GM12878 (cell line): ENCODE measurements at regions not wholly inside any gene's neighbourhood (a gene's known extent, or its start where the extent isn't known, plus 50 kb on each side); places are given as distances from the start of the nearest gene placed in this dataset.

Source experiments
- ATAC-seq: fragments of 200-7000 bp; cut with Tn5 transposase; 3 replicates; pipeline ENCODE4 v1.9.1; 2020; ENCODE audit warnings: mild to moderate bottlenecking, moderate library complexity
- BruUV-seq: library from RNA; stranded (reverse); fragments of 400-500 nt; replicated peaks from 2 replicates; lab custom pipeline; 2021; lab: Mats Ljungman, UMichigan
- CTCF ChIA-PET: fragments of 300-600 bp; sonication (Branson Sonifier 250); formaldehyde crosslinking; extraction: SDS; loops from one replicate; lab custom pipeline; 2021; ENCODE audit warnings: inconsistent platforms; lab: Yijun Ruan, JAX
- POLR2A ChIA-PET: fragments of 350-600 bp; formaldehyde crosslinking; extraction: SDS; loops from one replicate; lab custom pipeline; 2021; ENCODE audit warnings: inconsistent platforms; lab: Charles Lee
- RAD21 ChIA-PET: fragments of 300-600 bp; sonication (Branson Sonifier 250); formaldehyde crosslinking; loops from one replicate; lab custom pipeline; 2023; ENCODE audit warnings: antibody characterized with exemption; ENCODE audit not compliant: unreplicated experiment; lab: Charles Lee
- SMC1A ChIA-PET: fragments of 300-600 bp; sonication (Branson Sonifier 250); formaldehyde crosslinking; loops from one replicate; lab custom pipeline; 2023; ENCODE audit not compliant: unreplicated experiment, uncharacterized antibody; lab: Charles Lee
- DNase-seq: peaks from one replicate; pipeline ENCODE4 v3.0.0-alpha.2; 2011; ENCODE audit warnings: low read depth, low spot score
- FAIRE-seq: peaks from 3 replicates; lab custom pipeline; 2011; peaks lifted over from hg19 to GRCh38; lab: Jason Lieb, UNC
- H2AFZ ChIP-seq: 2 replicates; pipeline ENCODE4 v1.6.0; 2011; ENCODE audit warnings: low read depth, low read length, control low read depth; ENCODE audit not compliant: control insufficient read depth
- H3K27ac ChIP-seq: 2 replicates; pipeline ENCODE4 v1.5.1; 2011; ENCODE audit warnings: control low read depth; ENCODE audit not compliant: control insufficient read depth, insufficient read depth
- H3K27me3 ChIP-seq, 2 experiments: replicated peaks in 1 of 2; 2 replicates each; pipeline versions ENCODE4 v1.6.0 to v1.6.1; 2011; ENCODE audit warnings: low read length in 1 of 2; ENCODE audit not compliant: control insufficient read depth in 2 of 2, insufficient read depth in 2 of 2
- H3K36me3 ChIP-seq, 2 experiments: 2 replicates each; pipeline ENCODE4 v1.5.1; 2011; ENCODE audit warnings: low read length in 1 of 2; ENCODE audit not compliant: control insufficient read depth in 2 of 2, insufficient read depth in 2 of 2
- H3K4me1 ChIP-seq: 2 replicates; pipeline ENCODE4 v1.6.1; 2011; ENCODE audit warnings: mild to moderate bottlenecking, low read length, moderate library complexity, mixed read lengths; ENCODE audit not compliant: control insufficient read depth, insufficient read depth
- H3K4me2 ChIP-seq: 2 replicates; pipeline ENCODE4 v1.6.0; 2011; ENCODE audit warnings: control low read depth; ENCODE audit not compliant: control insufficient read depth, insufficient read depth
- H3K4me3 ChIP-seq: fragments of 200-600 bp; sonication (generic); 2 replicates; pipeline ENCODE4 v1.5.1; 2016
- H3K79me2 ChIP-seq: 2 replicates; pipeline ENCODE4 v1.6.0; 2011; ENCODE audit warnings: low read length; ENCODE audit not compliant: control insufficient read depth, insufficient read depth
- H3K9ac ChIP-seq: 2 replicates; pipeline ENCODE4 v1.8.0; 2011; ENCODE audit warnings: low read length, control low read depth, mixed read lengths; ENCODE audit not compliant: control insufficient read depth, insufficient read depth
- H3K9me3 ChIP-seq: replicated peaks from 3 replicates; pipeline ENCODE4 v1.5.1; 2011; ENCODE audit warnings: mild to moderate bottlenecking, low read length; ENCODE audit not compliant: control insufficient read depth, insufficient read depth
- H4K20me1 ChIP-seq: 2 replicates; pipeline ENCODE4 v1.6.0; 2011; ENCODE audit not compliant: control insufficient read depth, insufficient read depth
- CBFB ChIP-seq: IDR thresholded peaks from 2 replicates; pipeline ENCODE4 v1.6.1; 2016; ENCODE audit warnings: antibody characterized with exemption, low read depth
- CHD2 ChIP-seq: IDR thresholded peaks from 2 replicates; pipeline ENCODE4 v1.6.1; 2011; ENCODE audit warnings: low read depth, low read length, improper control_type of control experiment, borderline replicate concordance
- CTCF ChIP-seq, 3 experiments: IDR thresholded peaks in 2 of 3; conservative IDR thresholded peaks in 1 of 3; 2 replicates each; pipeline ENCODE4 v1.5.1; 2011; ENCODE audit warnings: low read depth in 3 of 3, low read length in 3 of 3, mild to moderate bottlenecking in 3 of 3, control low read depth in 2 of 3, moderate library complexity in 2 of 3, inconsistent platforms in 1 of 3, mixed read lengths in 1 of 3; ENCODE audit not compliant: control insufficient read depth in 2 of 3, insufficient read depth in 1 of 3; ENCODE audit errors: extremely low read depth in 1 of 3
- E2F8 ChIP-seq: fragments of 450-650 bp; IDR thresholded peaks from 2 replicates; pipeline ENCODE4 v1.6.1; 2018; ENCODE audit warnings: mild to moderate bottlenecking, low read depth, moderate library complexity; ENCODE audit not compliant: partially characterized antibody
- MYC ChIP-seq: IDR thresholded peaks from 2 replicates; pipeline ENCODE4 v1.6.1; 2011; ENCODE audit warnings: mild to moderate bottlenecking, low read length, moderate library complexity, inconsistent platforms; ENCODE audit not compliant: insufficient read depth, insufficient replicate concordance, insufficient read length, severe bottlenecking
- NFIC ChIP-seq: IDR thresholded peaks from 2 replicates; pipeline ENCODE4 v1.6.1; 2012; ENCODE audit warnings: low read depth, mild to moderate bottlenecking, inconsistent platforms, low read length, moderate library complexity
- PAX5 ChIP-seq: IDR thresholded peaks from 2 replicates; pipeline ENCODE4 v1.6.1; 2011; ENCODE audit warnings: low read depth, low read length, borderline replicate concordance
- PML ChIP-seq: IDR thresholded peaks from 2 replicates; pipeline ENCODE4 v1.6.1; 2012; ENCODE audit warnings: low read length, inconsistent platforms
- SIX5 ChIP-seq: IDR thresholded peaks from 2 replicates; pipeline ENCODE4 v1.6.1; 2011; ENCODE audit warnings: mild to moderate bottlenecking, low read depth, low read length, moderate library complexity; ENCODE audit not compliant: severe bottlenecking
- SMC3 ChIP-seq: IDR thresholded peaks from 2 replicates; pipeline ENCODE4 v1.6.1; 2011; ENCODE audit warnings: low read length, improper control_type of control experiment, borderline replicate concordance
- SREBF1 ChIP-seq: IDR thresholded peaks from 2 replicates; pipeline ENCODE4 v1.6.1; 2012; ENCODE audit warnings: mild to moderate bottlenecking, low read length
- TARDBP ChIP-seq: IDR thresholded peaks from 2 replicates; pipeline ENCODE4 v1.6.1; 2016; ENCODE audit warnings: borderline replicate concordance
- YY1 ChIP-seq: IDR thresholded peaks from 2 replicates; pipeline ENCODE4 v1.6.1; 2011; ENCODE audit warnings: low read depth, mild to moderate bottlenecking, low read length
- ZBTB33 ChIP-seq: fragments of 450-650 bp; IDR thresholded peaks from 2 replicates; pipeline ENCODE4 v1.6.1; 2017; ENCODE audit warnings: mild to moderate bottlenecking
- WGBS: methylation state at CpG from one replicate; pipeline ENCODE4 v1.1.6; 2016; ENCODE audit warnings: low lambda C conversion rate; ENCODE audit not compliant: insufficient replicate concordance, insufficient coverage; ENCODE audit errors: missing lambda C conversion rate; 5-methylcytosine and 5-hydroxymethylcytosine counted together
- in situ Hi-C: fragments of 300-500 bp; cut with MboI; formaldehyde crosslinking; loops from 9 replicates; pipeline ENCODE4 v1.14.3; 2018; ENCODE audit warnings: mixed read lengths
- intact Hi-C: fragments of 100-400 bp; cut with micrococcal nuclease; formaldehyde crosslinking; loops from one replicate; pipeline ENCODE4 v1.14.2; 2022; ENCODE audit not compliant: unreplicated experiment
- TF ChIP-seq, protein P1 (sequence below): fragments of 450-650 bp; IDR thresholded peaks from 2 replicates; pipeline ENCODE4 v1.6.1; 2014; ENCODE audit warnings: mild to moderate bottlenecking

DNA sequence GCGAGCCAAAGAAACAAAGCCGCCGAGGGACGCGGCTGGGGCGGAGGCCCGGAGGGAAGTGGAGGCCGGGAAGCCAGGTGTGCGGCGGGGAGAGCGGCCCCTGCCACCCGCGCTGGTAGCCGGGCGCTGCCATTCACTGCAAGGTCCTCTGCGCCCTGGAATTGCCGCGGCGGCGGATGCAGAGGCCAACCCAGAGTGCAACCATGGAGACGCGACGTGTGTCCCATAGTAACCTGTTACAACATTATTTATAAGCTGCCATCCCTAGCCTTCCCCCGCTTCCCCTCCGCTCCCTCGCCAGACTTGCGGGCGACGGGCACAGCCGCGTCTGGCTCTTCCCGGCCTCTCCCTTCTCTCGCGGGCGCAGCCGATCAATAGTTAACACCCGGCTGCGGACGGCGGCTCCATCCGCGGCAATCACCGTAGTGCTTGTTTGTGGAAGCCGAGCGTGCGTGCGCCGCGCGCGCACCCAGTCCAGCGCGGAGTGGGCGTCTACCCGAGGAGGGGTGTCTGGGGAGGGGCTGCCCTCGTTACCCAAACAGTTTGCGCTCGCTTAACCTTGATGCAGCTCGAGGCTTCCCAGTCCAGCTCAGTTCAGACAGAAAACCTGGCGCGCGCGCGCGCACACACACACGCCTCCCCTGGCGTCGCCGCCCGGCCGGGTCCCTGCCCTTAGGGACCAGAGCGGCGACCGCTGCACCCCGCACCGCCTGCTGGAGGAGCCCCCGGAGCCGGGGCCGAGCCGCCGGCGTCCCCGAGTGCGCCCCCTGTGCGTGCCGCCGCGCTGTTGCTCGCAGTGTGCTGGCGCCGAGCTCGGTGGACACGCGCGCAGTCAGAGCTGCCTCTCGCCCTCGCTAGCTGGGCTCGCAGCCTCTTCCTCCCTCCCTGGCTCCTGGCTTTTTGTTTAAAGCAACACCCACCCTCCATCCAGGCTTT is 165.4 kb upstream of the DPP6 start:
- WGBS, result 75% methylated on average over 71 of the region's 98 CpGs
- ChIA-PET POLR2A (no interaction called here), CTCF (no interaction called here), SMC1A (no interaction called here), RAD21 (no interaction called here)
- intact Hi-C loops, result no loop called here
- no peak overlapping the region for H3K4me3 ChIP-seq
- ATAC-seq, result no peak
- no peak for TF ChIP-seq SMC3
- no peak for TF ChIP-seq PML
- no peak for TF ChIP-seq MYC
- no peak for TF ChIP-seq YY1
- no peak for TF ChIP-seq CBFB
- no peak for TF ChIP-seq NFIC
- TF ChIP-seq E2F8, result no peak
- TF ChIP-seq, protein P1, sequence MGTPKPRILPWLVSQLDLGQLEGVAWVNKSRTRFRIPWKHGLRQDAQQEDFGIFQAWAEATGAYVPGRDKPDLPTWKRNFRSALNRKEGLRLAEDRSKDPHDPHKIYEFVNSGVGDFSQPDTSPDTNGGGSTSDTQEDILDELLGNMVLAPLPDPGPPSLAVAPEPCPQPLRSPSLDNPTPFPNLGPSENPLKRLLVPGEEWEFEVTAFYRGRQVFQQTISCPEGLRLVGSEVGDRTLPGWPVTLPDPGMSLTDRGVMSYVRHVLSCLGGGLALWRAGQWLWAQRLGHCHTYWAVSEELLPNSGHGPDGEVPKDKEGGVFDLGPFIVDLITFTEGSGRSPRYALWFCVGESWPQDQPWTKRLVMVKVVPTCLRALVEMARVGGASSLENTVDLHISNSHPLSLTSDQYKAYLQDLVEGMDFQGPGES, result no peak
- TF ChIP-seq TARDBP, result no peak
- no peak for TF ChIP-seq CHD2
- TF ChIP-seq SREBF1, result no peak
- TF ChIP-seq CTCF (IDR thresholded peaks at IDR 0.05 in 2 of 3, conservative IDR thresholded peaks at IDR 0.05 in 1 of 3; ENCODE audit: control insufficient read depth in 2 of 3, extremely low read depth in 1 of 3, insufficient read depth in 1 of 3, low read depth in 3 of 3, low read length in 3 of 3), result no peak
- no peak for TF ChIP-seq ZBTB33
- TF ChIP-seq PAX5, result no peak
- TF ChIP-seq SIX5, result no peak
- TF ChIP-seq, all 136 proteins: peak for 0
- Histone ChIP-seq H3K9me3 (no peaks in the 10 kb centered on the region; the same call in 2 of the 3 replicates), H3K27me3 (no peaks in the 10 kb centered on the region), H3K79me2 (no peaks in the 10 kb centered on the region), H3K36me3 (no peaks in the 10 kb centered on the region), H2AFZ (no peak overlapping the region), H3K4me1 (no peaks in the 10 kb centered on the region), H3K4me2 (no peak overlapping the region), H3K9ac (no peak overlapping the region), H4K20me1 (no peaks in the 10 kb centered on the region), H3K27ac (no peak overlapping the region)
- DNase-seq (no peak), FAIRE-seq (no peak)
- no TSS peak for BruUV-seq
- in situ Hi-C loops, result no loop called here
